Parathyroid adenoma (tissue), 2 donors: ENCODE measurements at regions not wholly inside any gene's neighbourhood (a gene's known extent, or its start where the extent isn't known, plus 50 kb on each side); places are given as distances from the start of the nearest gene placed in this dataset.

ENCODE experiments used
- H2AFZ ChIP-seq: fragments of 300-600 bp; sonication (generic); one replicate; pipeline ENCODE4 v1.7.0; 2017; ENCODE audit warnings: antibody characterized with exemption, mild to moderate bottlenecking
- H3K27ac ChIP-seq: fragments of 300-600 bp; sonication (generic); one replicate; pipeline ENCODE4 v1.7.0; 2017
- H3K27me3 ChIP-seq: fragments of 300-600 bp; sonication (generic); one replicate; pipeline ENCODE4 v1.7.0; 2017; ENCODE audit warnings: low read length; ENCODE audit not compliant: control insufficient read depth, insufficient read depth
- H3K36me3 ChIP-seq: fragments of 300-600 bp; sonication (generic); one replicate; pipeline ENCODE4 v1.7.0; 2017; ENCODE audit warnings: low read length; ENCODE audit not compliant: control insufficient read depth, insufficient read depth
- H3K4me1 ChIP-seq: fragments of 300-600 bp; sonication (generic); one replicate; pipeline ENCODE4 v1.7.0; 2017; ENCODE audit warnings: control low read depth
- H3K4me2 ChIP-seq: fragments of 300-600 bp; sonication (generic); one replicate; pipeline ENCODE4 v1.7.0; 2017; ENCODE audit warnings: low read length
- H3K4me3 ChIP-seq: fragments of 300-600 bp; sonication (generic); one replicate; pipeline ENCODE4 v1.7.0; 2017; ENCODE audit warnings: low read depth, low read length
- H3K79me2 ChIP-seq: fragments of 300-600 bp; sonication (generic); one replicate; pipeline ENCODE4 v1.7.0; 2017; ENCODE audit warnings: control low read depth
- H3K9ac ChIP-seq: fragments of 300-600 bp; sonication (generic); one replicate; pipeline ENCODE4 v1.7.0; 2017; ENCODE audit warnings: mild to moderate bottlenecking
- H3K9me3 ChIP-seq: fragments of 300-600 bp; sonication (generic); one replicate; pipeline ENCODE4 v1.7.0; 2017; ENCODE audit warnings: low read length; ENCODE audit not compliant: control insufficient read depth
- CTCF ChIP-seq: fragments of 300-600 bp; sonication (generic); IDR thresholded peaks from one replicate; pipeline ENCODE4 v1.7.0; 2017; ENCODE audit warnings: antibody characterized with exemption, mild to moderate bottlenecking
- donor health status: primary hyperparathyroidism.

DNA sequence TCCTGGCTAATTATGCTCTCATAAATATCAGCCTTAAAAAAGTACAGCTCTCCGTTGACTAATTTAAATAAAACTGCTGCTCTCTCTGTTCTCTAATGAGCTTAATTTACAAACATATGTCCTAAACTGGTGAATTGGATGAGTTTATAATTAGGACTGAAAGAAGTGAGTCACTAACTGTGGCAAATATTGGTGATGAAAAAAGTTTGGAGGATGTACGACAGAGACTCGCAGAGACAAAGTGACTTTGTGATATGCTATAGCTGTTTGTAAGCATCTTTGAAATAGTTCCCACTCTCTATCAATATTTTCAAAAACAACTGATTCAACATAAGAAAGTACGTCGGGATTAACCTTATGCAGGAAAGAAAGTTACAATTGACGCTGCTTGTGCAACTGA is 138.9 kb upstream of the TMEFF2 start:
- H3K4me3 ChIP-seq = no peak overlapping the region
- H3K27me3 ChIP-seq = no peaks in the 10 kb centered on the region
- no peak for TF ChIP-seq CTCF
- H3K4me2 ChIP-seq = no peak overlapping the region
- H3K36me3 ChIP-seq = no peaks in the 10 kb centered on the region
- no peaks in the 10 kb centered on the region for H3K4me1 ChIP-seq
- no peak overlapping the region for H3K27ac ChIP-seq
- no peaks in the 10 kb centered on the region for H3K9me3 ChIP-seq
- H3K9ac ChIP-seq = no peak overlapping the region
- H2AFZ ChIP-seq = no peak overlapping the region
- no peaks in the 10 kb centered on the region for H3K79me2 ChIP-seq

- Histone ChIP-seq H2AFZ (no peak overlapping the region), H3K4me3 (no peak overlapping the region), H3K9me3 (no peaks in the 10 kb centered on the region), H3K4me1 (no peaks in the 10 kb centered on the region), H3K9ac (no peak overlapping the region), H3K27me3 (no peaks in the 10 kb centered on the region), H3K27ac (no peak overlapping the region), H3K79me2 (no peaks in the 10 kb centered on the region), H3K36me3 (no peaks in the 10 kb centered on the region), H3K4me2 (no peak overlapping the region)
- TF ChIP-seq CTCF = no peak
Measured at GRCh38 chr2:192328297-192328696, 133.6 kb upstream of the TMEFF2 start.

DNA sequence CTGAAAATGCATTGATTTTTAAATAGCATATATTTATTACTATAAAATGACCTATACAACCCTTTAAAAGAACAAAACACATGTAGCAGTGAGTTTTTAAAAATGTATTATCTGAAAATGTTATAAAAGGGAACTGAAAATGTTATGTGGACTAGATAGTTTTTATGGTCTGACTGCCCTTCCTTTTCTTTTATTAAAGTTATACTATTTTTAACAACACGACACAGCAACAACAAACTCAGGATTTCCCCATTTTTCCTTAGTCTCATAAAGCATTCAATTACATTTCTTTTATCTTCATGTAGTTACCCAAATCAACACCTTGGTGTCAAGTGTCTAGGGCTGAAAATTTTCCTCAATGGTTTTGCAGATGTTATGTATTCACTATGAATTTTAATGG is 132.8 kb upstream of the TMEFF2 start:
- Histone ChIP-seq H3K4me2 (no peak overlapping the region), H3K36me3 (no peaks in the 10 kb centered on the region)

DNA sequence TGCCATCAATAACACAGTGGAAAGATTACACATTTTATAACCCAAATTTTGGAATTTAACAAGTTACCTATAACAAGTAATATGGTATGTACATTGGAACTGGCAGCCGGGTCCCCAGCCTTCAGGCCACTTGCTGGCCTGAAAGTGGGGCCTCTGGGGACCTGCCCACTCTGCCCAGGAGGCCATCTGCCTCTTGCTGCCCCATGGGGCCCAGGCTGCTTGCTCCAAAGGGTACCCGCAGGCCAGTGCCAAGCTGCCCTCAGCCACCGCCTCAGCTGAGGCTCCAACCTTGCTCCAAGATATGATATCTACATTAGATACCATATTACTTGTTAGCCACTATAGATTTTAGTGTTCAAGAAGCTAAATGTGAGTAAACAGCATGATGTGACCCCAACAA is 120.8 kb upstream of the TMEFF2 start:
- H3K27ac ChIP-seq = no peak overlapping the region

More for the DNA sequence above, 132.8 kb upstream of the TMEFF2 start:
- Histone ChIP-seq H3K27me3 (no peaks in the 10 kb centered on the region), H2AFZ (no peak overlapping the region), H3K9me3 (no peaks in the 10 kb centered on the region), H3K9ac (no peak overlapping the region), H3K79me2 (no peaks in the 10 kb centered on the region), H3K27ac (no peak overlapping the region), H3K4me1 (no peaks in the 10 kb centered on the region), H3K4me3 (no peak overlapping the region)
- TF ChIP-seq CTCF = no peak

More for the DNA sequence above, 120.8 kb upstream of the TMEFF2 start:
- Histone ChIP-seq H3K4me1 (no peaks in the 10 kb centered on the region), H3K4me3 (no peak overlapping the region), H2AFZ (no peak overlapping the region), H3K9ac (no peak overlapping the region), H3K9me3 (no peaks in the 10 kb centered on the region), H3K4me2 (no peak overlapping the region), H3K27me3 (no peaks in the 10 kb centered on the region), H3K36me3 (no peaks in the 10 kb centered on the region), H3K79me2 (no peaks in the 10 kb centered on the region)
- no peak for TF ChIP-seq CTCF
